GM10266 (cell line): ENCODE measurements at regions not wholly inside any gene's neighbourhood (a gene's known extent, or its start where the extent isn't known, plus 50 kb on each side); places are given as distances from the start of the nearest gene placed in this dataset.

Source experiments
- DNase-seq: peaks from one replicate; pipeline ENCODE4 v3.0.0; 2012; ENCODE audit errors: extremely low spot score
- TF ChIP-seq, protein P1 (sequence below): IDR thresholded peaks from 2 replicates; pipeline ENCODE4 v1.5.1; 2012; ENCODE audit warnings: mild to moderate bottlenecking, low read depth; ENCODE audit not compliant: control insufficient read depth, insufficient read depth; ENCODE audit errors: missing control alignments

GRCh38 chr15:29952225-29952624 is 130.0 kb upstream of the TJP1 start:
- TF ChIP-seq, protein P1, sequence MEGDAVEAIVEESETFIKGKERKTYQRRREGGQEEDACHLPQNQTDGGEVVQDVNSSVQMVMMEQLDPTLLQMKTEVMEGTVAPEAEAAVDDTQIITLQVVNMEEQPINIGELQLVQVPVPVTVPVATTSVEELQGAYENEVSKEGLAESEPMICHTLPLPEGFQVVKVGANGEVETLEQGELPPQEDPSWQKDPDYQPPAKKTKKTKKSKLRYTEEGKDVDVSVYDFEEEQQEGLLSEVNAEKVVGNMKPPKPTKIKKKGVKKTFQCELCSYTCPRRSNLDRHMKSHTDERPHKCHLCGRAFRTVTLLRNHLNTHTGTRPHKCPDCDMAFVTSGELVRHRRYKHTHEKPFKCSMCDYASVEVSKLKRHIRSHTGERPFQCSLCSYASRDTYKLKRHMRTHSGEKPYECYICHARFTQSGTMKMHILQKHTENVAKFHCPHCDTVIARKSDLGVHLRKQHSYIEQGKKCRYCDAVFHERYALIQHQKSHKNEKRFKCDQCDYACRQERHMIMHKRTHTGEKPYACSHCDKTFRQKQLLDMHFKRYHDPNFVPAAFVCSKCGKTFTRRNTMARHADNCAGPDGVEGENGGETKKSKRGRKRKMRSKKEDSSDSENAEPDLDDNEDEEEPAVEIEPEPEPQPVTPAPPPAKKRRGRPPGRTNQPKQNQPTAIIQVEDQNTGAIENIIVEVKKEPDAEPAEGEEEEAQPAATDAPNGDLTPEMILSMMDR = no peak
- no peak for DNase-seq

DNA sequence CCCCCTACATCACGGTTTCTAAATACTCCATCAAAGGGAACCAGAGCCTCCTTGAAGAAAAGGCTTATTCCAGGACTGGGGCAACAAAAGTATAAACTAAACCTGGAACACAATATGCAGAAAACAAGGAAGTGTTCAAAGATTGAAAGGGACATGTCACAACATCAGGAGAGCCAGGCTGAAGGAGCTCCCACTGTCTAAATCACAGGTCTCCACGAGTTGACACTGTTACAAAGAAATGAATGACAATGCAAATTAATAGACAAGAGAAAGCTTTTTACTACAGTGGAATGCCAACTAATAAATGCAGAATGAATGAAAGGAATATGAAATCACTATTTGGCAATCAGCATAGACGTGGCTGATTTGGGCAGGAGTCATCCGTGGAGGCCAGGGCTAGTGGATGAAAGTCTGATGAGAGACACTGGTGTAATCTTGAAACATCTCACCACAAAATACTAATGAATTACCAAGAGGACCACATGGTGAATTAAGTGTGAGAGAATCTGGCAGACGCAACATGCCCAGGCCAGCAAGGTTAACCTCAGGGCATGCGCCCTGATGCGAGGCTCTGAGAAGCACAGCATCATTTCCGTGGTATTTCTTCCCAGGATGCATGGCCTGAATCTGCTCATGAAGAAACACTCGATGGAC is 123.8 kb upstream of the TJP1 start:
- TF ChIP-seq, protein P1 = no peak
- no peak for DNase-seq

DNA sequence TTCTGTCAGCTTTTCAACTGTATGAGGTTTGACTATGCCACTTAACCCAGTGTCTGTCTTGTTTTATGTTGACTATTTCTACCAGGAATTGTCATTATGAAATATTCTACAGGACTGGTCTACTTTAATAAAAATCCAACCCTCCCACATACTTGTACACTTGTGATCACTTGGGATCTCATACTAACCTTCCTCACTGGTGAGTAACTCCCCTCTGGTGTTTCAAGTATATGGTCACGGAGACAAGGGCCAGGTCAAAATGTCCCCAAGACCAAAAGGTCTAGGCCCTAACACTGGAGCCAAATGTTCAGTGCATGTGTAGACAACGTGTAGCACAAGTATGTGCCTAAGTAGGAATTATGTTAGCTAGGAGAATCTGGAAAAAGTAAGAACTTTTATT is 122.7 kb upstream of the TJP1 start:
- TF ChIP-seq, protein P1 = no peak
- no peak for DNase-seq

DNA sequence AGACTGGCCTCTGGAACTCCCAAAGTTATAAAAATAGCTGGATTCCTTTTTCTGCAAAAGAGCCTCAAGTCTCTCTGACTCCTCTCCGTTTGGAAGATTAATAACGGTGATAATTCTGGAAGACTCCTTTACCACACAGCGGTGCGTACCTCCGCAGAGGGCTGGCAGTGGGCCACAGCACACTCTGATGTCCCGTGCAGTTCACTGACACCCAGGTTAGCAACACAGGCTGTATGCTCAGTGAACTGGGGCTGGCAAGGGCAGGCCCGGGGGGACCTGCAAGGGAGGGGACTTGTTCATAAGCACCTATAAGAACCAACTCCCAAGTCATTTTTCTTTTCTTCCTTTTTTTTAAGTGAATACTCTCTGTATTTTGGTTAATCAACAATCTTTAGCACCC is 120.3 kb upstream of the TJP1 start:
- DNase-seq = no peak
- TF ChIP-seq, protein P1 = no peak

- TF ChIP-seq, protein P1 = no peak
- DNase-seq = no peak
Measured at GRCh38 chr15:29942143-29942542, 119.9 kb upstream of the TJP1 start.

GRCh38 chr15:29939404-29939803 is 117.1 kb upstream of the TJP1 start:
- no peak for DNase-seq
- TF ChIP-seq, protein P1 = no peak

DNA sequence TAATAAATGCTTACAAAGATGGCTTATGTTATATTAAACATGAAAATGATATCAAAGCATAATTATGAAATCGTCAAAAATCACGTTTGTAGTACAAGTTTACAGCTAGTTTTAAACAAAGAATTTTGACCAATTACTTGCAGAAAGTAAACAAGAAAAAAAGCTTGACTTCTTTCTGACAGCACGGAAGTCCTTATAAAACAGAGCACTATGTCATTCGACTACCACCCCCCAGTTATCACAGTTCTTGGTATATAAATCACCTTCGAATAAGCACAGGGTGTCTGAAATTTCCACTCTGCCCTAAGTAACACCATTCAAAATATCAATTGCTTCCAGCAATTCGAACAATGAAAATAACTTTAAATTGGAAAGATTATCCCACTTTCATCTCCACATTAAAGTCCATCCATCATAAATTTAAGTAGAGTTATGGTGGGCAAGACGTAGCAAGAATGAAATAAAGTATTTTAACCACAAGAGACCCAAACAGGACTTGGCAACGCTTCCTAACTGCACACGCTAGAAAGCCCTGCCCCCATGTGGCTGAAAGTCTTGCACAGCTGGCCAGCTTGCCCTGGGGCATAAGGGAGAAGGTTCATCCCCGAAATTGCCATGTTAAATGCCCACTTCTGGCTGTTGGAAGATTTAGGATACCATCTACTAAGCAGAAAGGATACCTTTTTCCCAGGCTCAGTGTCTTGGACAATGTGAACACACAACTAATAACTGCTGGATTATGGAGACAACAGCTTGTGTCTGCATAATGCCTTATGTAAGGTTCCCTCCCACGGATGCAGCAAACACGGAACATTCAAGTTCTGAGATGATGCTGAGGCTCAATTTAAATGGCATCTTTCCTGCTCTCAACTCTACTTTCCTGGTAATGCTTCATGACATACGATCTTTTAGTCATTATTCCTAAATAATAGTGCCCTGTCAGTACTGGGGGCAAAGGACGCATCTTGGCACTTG is 116.4 kb upstream of the TJP1 start:
- no peak for DNase-seq
- TF ChIP-seq, protein P1 = no peak
